Iris pigment epithelial cell (primary cell): ENCODE measurements at regions not wholly inside any gene's neighbourhood (a gene's known extent, or its start where the extent isn't known, plus 50 kb on each side); places are given as distances from the start of the nearest gene placed in this dataset.
"Not testable (repeated sequence)": the region's sequence is repeated elsewhere in the genome, so short reads cannot be mapped to it uniquely, and the experiment has no call there.

ENCODE experiments used
- DNase-seq: peaks from one replicate; pipeline ENCODE4 v3.0.0-alpha.2; 2011; ENCODE audit warnings: low read depth

- no peak for DNase-seq
Measured at GRCh38 chr9:106220415-106220814, 526.1 kb downstream of the TMEM38B start.

- DNase-seq = no peak
Measured at GRCh38 chr9:106228861-106229260, 534.5 kb downstream of the TMEM38B start.

DNA sequence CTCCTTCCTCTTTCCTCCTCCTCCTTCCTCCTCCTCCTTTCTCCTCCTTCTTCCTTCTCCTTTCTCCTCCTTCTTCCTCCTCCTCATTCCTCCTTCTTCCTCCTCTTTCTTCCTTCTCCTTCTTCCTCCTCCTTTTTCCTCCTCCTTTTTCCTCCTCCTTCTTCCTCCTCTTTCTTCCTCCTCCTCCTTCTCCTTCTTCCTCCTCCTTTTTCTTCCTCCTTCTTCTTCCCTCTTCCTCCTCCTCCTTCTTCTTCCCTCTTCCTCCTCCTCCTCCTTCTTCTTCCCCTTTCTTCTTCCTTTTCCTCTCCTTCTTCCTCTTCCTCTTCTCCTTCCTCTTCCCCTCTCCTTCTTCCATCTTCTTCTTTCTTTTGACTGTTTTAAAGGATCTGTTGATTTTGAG, 538.8 kb downstream of the TMEM38B start:
- DNase-seq = no peak

- DNase-seq = not testable (repeated sequence)
Measured at GRCh38 chr9:106260908-106261307, 566.6 kb downstream of the TMEM38B start.

DNA sequence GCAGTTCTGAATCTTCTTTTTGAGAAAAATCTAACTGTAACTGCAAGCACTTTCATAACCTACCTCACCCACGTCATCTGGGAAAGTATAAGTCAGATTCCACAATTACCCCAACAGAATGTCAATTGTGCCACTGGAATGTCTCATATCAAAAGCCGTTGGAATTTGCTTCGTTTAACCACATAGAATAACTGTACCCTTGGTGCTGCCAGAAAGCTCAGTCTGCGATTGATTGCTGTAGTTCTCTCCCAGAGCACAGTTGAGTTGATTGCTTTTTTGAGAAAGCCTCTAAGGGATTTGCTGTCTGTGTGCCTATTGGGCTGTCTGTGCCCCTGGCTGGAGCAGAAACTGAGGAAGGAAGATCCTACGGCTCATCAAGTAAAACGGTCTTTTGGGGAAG, 583.6 kb downstream of the TMEM38B start:
- no peak for DNase-seq

GRCh38 chr9:106283769-106284168, 579.2 kb upstream of the ZNF462 start:
- no peak for DNase-seq

- no peak for DNase-seq
Measured at GRCh38 chr9:106284296-106284695, 578.7 kb upstream of the ZNF462 start.

DNA sequence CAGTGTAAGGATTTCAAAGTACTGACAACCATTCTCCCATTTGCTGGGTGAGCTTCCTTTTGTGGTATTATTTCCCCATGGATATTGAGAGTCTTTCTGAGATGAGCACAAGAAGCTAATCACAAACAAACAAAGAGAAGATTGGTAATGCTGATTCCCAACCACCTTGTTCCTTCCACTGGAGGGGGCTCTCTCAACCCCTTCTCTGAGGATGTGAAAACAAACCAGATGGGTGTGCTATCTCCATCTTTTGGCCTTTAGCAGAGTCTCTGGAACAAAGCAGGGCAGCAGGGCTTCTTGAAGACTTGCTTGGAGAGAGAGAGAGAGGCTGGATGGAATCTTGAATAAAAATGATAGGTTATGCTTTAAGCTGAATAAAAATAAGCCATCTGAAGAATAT, 576.7 kb upstream of the ZNF462 start:
- DNase-seq = no peak

DNA sequence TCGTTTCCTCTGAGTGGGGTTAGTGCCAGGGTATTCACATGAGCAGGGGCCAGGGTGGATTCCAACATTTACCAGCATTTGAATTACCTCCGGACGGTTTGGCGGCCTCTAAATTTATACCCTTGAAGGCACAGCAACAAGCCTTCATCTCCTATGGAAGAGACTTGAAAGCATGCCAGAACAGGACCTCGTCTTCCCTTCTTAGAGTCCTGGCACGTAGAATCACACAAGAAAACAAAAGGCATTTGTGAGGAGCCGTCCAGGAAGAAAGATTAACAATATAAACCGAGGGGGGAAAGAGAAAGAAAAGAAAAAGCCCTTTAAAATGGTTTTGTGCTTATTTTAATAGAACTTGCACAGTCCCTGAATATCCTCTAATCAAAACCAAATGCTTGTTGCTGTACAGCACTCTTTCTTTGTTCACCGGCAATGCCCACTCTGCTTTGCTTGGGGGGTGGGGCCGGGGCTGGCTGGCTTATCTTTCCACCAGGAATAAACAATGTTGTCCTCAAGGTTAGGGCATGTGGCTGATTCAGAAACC, 575.8 kb upstream of the ZNF462 start:
- DNase-seq = no peak

DNA sequence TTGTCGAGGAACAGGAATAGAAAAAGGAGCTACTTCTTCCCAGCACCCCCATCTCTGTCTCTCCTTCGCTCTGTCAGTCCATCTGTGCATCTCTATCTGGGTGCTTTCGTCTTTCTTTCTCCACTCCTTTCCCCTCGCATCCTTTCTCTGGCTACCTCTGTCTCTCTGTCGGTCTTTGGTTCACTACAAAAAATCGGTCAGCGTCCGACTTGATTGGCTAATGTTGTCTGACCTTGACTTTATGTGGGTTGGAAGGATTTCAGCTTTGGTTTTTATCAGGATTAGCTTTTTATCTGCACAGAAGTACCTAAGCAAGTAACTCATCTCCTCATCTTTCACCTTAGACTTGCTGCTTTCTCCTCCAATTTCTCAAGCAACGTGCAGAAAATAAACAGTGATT, 575.2 kb upstream of the ZNF462 start:
- DNase-seq = no peak

DNA sequence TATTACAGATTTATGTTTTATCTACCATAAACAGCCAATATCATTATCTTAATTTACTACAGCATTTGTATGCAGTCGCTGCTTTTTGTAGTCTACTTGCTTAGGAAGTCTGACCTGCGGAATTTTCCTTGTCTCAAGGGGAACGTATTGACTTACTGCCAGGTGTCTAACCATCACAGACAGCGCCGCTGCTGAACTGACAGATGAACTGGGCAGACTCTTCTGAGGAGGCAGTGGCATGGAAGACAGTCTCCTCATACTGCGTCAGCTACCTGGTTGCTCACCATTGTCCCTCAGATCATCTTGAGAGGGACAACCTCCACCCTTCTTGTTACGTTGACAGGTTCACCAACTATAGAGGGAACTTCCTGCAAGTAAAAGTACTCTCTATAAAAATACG, 574.3 kb upstream of the ZNF462 start:
- no peak for DNase-seq

DNA sequence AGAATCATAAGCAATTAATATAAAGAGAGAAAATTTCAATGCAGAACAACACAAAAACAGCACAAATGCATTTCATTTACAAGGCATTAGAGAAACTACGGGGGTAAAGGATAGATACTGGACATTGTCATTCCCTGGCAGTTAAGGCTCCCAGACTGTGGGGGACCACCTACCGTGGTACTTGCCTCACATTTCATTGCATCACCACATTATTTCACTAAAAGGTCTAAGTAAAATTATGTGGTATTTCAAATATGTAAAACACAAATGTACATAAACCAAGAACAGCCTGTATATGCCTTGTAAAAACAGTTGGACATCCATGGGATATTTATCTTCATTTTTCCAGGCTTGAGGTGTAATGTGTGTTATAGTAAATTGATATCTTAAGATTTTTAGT, 571.2 kb upstream of the ZNF462 start:
- no peak for DNase-seq

DNA sequence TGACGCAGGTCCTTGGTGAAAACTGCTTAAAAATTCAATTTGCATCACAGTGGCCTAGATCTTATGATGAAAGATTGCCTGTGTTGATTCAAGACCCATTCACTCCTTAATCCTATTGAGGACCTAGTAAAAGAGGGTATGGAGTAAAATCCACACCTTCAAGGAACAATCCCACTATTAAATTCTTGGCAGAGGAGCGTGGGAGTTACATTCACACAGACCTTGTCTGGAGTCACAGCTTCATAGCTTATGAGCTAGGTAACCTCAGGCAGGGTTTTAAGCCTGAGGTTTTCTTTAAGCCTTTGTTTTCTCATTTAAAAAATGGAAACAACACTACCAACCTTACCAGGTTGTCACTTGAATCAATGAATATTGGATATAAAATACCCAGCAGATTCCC, 566.5 kb upstream of the ZNF462 start:
- DNase-seq = no peak

DNA sequence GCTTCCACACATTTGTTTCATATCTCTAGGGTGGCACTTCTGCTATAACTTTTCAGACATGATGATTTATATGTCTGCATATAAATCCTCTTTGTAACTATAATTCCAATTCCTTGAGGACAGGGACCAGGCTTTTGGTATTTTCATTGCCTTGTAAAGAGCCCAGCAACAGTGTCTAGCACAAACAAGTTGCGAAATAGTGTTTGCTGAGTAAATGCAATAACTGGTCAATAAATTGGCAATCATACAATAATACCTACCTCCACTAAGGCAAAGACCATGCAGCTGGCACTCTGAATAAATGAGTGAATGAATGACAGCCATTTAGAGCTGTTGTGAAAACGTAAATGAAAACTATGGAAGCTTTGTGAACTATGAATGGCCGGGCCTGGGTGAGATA, 564.0 kb upstream of the ZNF462 start:
- no peak for DNase-seq

DNA sequence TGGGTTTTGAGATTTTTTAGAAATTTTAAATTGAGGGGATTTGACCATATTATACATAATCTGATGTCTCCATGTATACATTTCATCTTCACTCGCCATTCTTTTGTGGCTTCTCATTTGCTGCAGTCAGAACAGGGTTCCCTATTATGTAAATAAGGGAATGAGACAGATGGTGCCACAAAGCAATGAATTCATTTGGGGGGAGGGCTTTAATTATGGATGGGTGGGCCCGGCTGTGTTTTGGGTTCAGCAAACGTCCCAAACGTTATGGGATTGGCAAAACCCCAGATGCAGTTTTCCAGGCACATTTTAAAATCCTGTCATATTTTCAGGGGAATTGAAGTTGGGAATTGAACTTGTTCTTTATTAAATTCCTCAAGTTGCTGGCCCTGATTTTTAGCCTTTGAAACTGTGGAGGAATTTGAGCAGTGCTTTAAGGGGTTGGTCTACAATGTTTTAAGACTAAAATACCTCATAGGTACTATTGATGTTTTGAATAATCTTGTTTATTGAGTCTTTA, 558.5 kb upstream of the ZNF462 start:
- DNase-seq = no peak

- no peak for DNase-seq
Measured at GRCh38 chr9:106305428-106306133, 557.4 kb upstream of the ZNF462 start.

GRCh38 chr9:106307670-106308069, 555.3 kb upstream of the ZNF462 start:
- no peak for DNase-seq

GRCh38 chr9:106309925-106310324, 553.0 kb upstream of the ZNF462 start:
- no peak for DNase-seq

GRCh38 chr9:106310782-106311181, 552.2 kb upstream of the ZNF462 start:
- no peak for DNase-seq

- DNase-seq = no peak
Measured at GRCh38 chr9:106312906-106313305, 550.1 kb upstream of the ZNF462 start.

- DNase-seq = no peak
Measured at GRCh38 chr9:106314476-106314875, 548.5 kb upstream of the ZNF462 start.

DNA sequence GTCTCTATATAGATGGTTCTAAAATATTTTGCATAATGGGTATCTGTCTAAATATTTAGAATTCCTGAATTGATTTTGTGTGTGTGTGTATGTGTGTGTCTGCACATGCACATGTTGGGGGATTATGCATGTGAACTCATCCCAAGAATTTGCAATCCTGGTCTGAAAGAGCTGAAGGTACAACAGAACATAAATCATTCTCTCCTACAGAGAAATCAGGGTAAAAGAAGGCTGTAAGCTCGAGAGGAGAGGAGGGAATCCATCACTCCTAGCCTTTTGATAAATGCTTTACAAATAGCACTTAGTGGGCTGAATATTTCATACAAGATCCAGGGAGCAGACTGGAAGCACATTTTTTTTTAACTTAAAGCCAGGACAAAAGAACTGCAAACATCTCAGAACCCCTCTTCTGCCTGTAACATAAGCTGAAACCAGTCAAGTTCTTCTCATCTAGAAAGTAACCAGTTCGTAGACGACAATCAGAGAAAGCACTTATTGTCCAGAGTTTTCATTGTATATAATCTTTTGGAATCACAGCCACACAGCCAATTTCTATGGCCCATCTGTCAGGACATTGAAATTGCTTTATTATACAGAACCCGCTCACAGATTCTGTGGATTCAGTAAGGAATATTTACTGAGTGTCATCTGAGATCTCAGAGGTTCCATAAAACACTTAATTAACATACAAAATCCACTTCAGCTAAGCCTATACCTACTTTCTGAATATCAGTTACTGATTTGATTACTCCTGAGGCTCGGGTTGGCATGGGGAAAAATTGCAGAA, 541.4 kb upstream of the ZNF462 start:
- DNase-seq = no peak

DNA sequence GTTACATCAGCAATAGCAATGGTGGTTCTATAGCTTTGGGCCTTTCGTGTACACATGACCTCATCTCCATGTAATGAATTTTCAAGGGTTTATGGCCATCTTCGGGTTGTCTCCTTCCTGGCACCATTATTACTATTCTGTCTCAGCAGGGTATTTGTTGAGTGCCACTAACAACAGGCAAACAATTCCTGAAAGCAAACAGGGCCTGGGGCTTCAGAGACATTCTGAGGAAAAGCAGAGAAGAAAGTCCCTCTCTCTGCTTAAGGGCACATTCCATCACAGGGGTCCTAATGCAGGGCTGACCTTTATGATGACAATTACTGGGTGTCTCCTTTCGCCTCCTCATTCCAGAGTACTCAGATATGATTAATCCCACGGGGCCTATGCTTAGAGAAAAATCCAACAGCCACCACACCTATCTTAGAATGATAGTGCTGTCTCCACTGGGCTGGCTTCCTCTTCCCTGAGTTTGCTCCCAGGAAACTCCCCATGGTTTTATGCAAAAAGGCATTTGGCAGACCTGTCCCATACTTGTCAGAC, 540.2 kb upstream of the ZNF462 start:
- no peak for DNase-seq
